H9 (cell line): ENCODE measurements at regions not wholly inside any gene's neighbourhood (a gene's known extent, or its start where the extent isn't known, plus 50 kb on each side); places are given as distances from the start of the nearest gene placed in this dataset.

Experiments used
- DNase-seq: peaks from one replicate; pipeline ENCODE4 v3.0.0-alpha.2; 2017
- H2AFZ ChIP-seq: one replicate; pipeline ENCODE4 v1.6.1; 2013; ENCODE audit warnings: mild to moderate bottlenecking, low read length, control low read depth, moderate library complexity
- H2AK5ac ChIP-seq: 2 replicates; pipeline ENCODE4 v1.6.1; 2013; ENCODE audit warnings: low read length, control low read depth, mixed read lengths; ENCODE audit not compliant: insufficient read length
- H2BK120ac ChIP-seq: one replicate; pipeline ENCODE4 v1.6.1; 2013; ENCODE audit warnings: low read depth, mild to moderate bottlenecking, low read length, control low read depth, inconsistent platforms; ENCODE audit not compliant: poor library complexity, severe bottlenecking
- H2BK12ac ChIP-seq: 2 replicates; pipeline ENCODE4 v1.6.1; 2013; ENCODE audit warnings: low read length, control low read depth, mixed read lengths, low read depth; ENCODE audit not compliant: insufficient read length
- H2BK15ac ChIP-seq: 2 replicates; pipeline ENCODE4 v1.6.1; 2013; ENCODE audit warnings: low read depth, low read length, control low read depth
- H2BK20ac ChIP-seq: one replicate; pipeline ENCODE4 v1.6.1; 2013; ENCODE audit warnings: low read depth, mild to moderate bottlenecking, low read length, control low read depth, inconsistent platforms; ENCODE audit not compliant: poor library complexity, severe bottlenecking
- H2BK5ac ChIP-seq: 2 replicates; pipeline ENCODE4 v1.6.1; 2013; ENCODE audit warnings: low read length, control low read depth, mixed read lengths; ENCODE audit not compliant: insufficient read length
- H3K14ac ChIP-seq: 2 replicates; pipeline ENCODE4 v1.6.1; 2013; ENCODE audit warnings: low read length, control low read depth; ENCODE audit not compliant: insufficient read depth
- H3K18ac ChIP-seq: 2 replicates; pipeline ENCODE4 v1.6.1; 2013; ENCODE audit warnings: low read depth, mild to moderate bottlenecking, mixed read lengths, low read length, control low read depth; ENCODE audit not compliant: insufficient read length
- H3K23ac ChIP-seq: 2 replicates; pipeline ENCODE4 v1.6.1; 2013; ENCODE audit warnings: low read length, control low read depth, mixed read lengths, low read depth; ENCODE audit not compliant: insufficient read length
- H3K23me2 ChIP-seq: 2 replicates; pipeline ENCODE4 v1.6.1; 2013; ENCODE audit warnings: low read depth, mild to moderate bottlenecking, mixed read lengths, low read length, control low read depth; ENCODE audit not compliant: insufficient read length, poor library complexity, severe bottlenecking
- H3K27ac ChIP-seq: 2 replicates; pipeline ENCODE4 v1.5.1; 2013; ENCODE audit warnings: low read length, control low read depth, mixed read lengths, low read depth; ENCODE audit not compliant: insufficient read length
- H3K27me3 ChIP-seq: 2 replicates; pipeline ENCODE4 v1.6.1; 2013; ENCODE audit warnings: low read length, control low read depth, inconsistent platforms; ENCODE audit not compliant: insufficient read depth
- H3K4ac ChIP-seq: 2 replicates; pipeline ENCODE4 v1.6.1; 2013; ENCODE audit warnings: low read depth, mild to moderate bottlenecking, control low read depth, inconsistent platforms, low read length, moderate library complexity
- H3K4me1 ChIP-seq: 2 replicates; pipeline ENCODE4 v1.6.1; 2013; ENCODE audit warnings: low read length, control low read depth, inconsistent platforms; ENCODE audit not compliant: insufficient read depth
- H3K4me2 ChIP-seq: 2 replicates; pipeline ENCODE4 v1.6.1; 2013; ENCODE audit warnings: low read length, control low read depth, mixed read lengths; ENCODE audit not compliant: insufficient read length, insufficient read depth
- H3K56ac ChIP-seq: 2 replicates; pipeline ENCODE4 v1.6.1; 2013; ENCODE audit warnings: low read depth, mild to moderate bottlenecking, mixed read lengths, low read length, control low read depth; ENCODE audit not compliant: insufficient read length
- H3K79me1 ChIP-seq: 2 replicates; pipeline ENCODE4 v1.6.1; 2013; ENCODE audit warnings: low read depth, mild to moderate bottlenecking, moderate library complexity, low read length, control low read depth, inconsistent platforms; ENCODE audit not compliant: insufficient read depth, poor library complexity, severe bottlenecking
- H3K79me2 ChIP-seq: 2 replicates; pipeline ENCODE4 v1.6.1; 2013; ENCODE audit warnings: low read length, control low read depth, inconsistent platforms; ENCODE audit not compliant: insufficient read depth
- H3K9ac ChIP-seq: 2 replicates; pipeline ENCODE4 v1.6.1; 2013; ENCODE audit warnings: low read length, control low read depth, mixed read lengths; ENCODE audit not compliant: insufficient read length; ENCODE audit errors: extremely low read depth
- H3K9me3 ChIP-seq: one replicate; pipeline ENCODE4 v1.6.1; 2013; ENCODE audit warnings: low read depth, low read length, inconsistent platforms; ENCODE audit not compliant: control insufficient read depth
- H3T11ph ChIP-seq: one replicate; pipeline ENCODE4 v1.6.1; 2013; ENCODE audit warnings: mild to moderate bottlenecking, low read length, control low read depth, inconsistent platforms
- H4K20me1 ChIP-seq: one replicate; pipeline ENCODE4 v1.6.1; 2013; ENCODE audit not compliant: control insufficient read depth, insufficient read length, insufficient read depth
- H4K5ac ChIP-seq: 2 replicates; pipeline ENCODE4 v1.6.1; 2013; ENCODE audit warnings: low read depth, mild to moderate bottlenecking, mixed read lengths, low read length, control low read depth; ENCODE audit not compliant: insufficient read length
- H4K8ac ChIP-seq: replicated peaks from 2 replicates; pipeline ENCODE4 v1.6.1; 2013; ENCODE audit warnings: low read length, control low read depth, mixed read lengths, low read depth; ENCODE audit not compliant: insufficient read length
- H4K91ac ChIP-seq: 2 replicates; pipeline ENCODE4 v1.6.1; 2013; ENCODE audit warnings: low read depth, mild to moderate bottlenecking, moderate library complexity, mixed read lengths, low read length, control low read depth; ENCODE audit not compliant: insufficient read length
- H3K27ac Mint-ChIP-seq, 3 experiments: 2 replicates in 2 of 3; 3 replicates in 1 of 3; pipeline ENCODE4 v1.8.0; 2020 to 2021; ENCODE audit warnings: mixed read lengths in 3 of 3, mild to moderate bottlenecking in 1 of 3, moderate library complexity in 1 of 3
- H3K27me3 Mint-ChIP-seq: 2 replicates; pipeline ENCODE4 v1.8.0; 2021; ENCODE audit warnings: low read depth, mild to moderate bottlenecking, moderate library complexity, mixed read lengths
- H3K36me3 Mint-ChIP-seq, 3 experiments: 2 replicates in 2 of 3; 3 replicates in 1 of 3; pipeline ENCODE4 v1.8.0; 2020 to 2021; ENCODE audit warnings: low read depth in 3 of 3, mixed read lengths in 3 of 3; ENCODE audit not compliant: insufficient read depth in 1 of 3
- H3K4me1 Mint-ChIP-seq, 2 experiments: 2 replicates each; pipeline ENCODE4 v1.8.0; 2020; ENCODE audit warnings: mixed read lengths in 2 of 2
- H3K4me3 Mint-ChIP-seq, 2 experiments: 2 replicates in 1 of 2; 3 replicates in 1 of 2; pipeline ENCODE4 v1.8.0; 2020 to 2021; ENCODE audit warnings: mild to moderate bottlenecking in 2 of 2, mixed read lengths in 2 of 2, moderate library complexity in 1 of 2
- H3K9me3 Mint-ChIP-seq, 2 experiments: 2 replicates in 1 of 2; 3 replicates in 1 of 2; pipeline ENCODE4 v1.8.0; 2020; ENCODE audit warnings: mild to moderate bottlenecking in 2 of 2, mixed read lengths in 2 of 2, moderate library complexity in 1 of 2
- CTCF ChIP-seq: fragments of 200-600 bp; sonication (generic); conservative IDR thresholded peaks from 3 replicates; pipeline ENCODE4 v1.8.0; 2021; ENCODE audit warnings: antibody characterized with exemption, mild to moderate bottlenecking
- WGBS: extraction: QIAGEN DNeasy Blood & Tissue Kit; methylation state at CpG from one replicate; pipeline ENCODE4 v1.1.7; 2013; ENCODE audit warnings: missing lambda C conversion rate, low lambda C conversion rate, mixed read lengths; ENCODE audit not compliant: insufficient read length; ENCODE audit errors: extremely low coverage; 5-methylcytosine and 5-hydroxymethylcytosine counted together

GRCh38 chr16:52280086-52280485 is 266.9 kb downstream of the TOX3 start:
- no peak overlapping the region for H3K27ac Mint-ChIP-seq
- no peak overlapping the region for H4K91ac ChIP-seq
- no peak for DNase-seq

More at GRCh38 chr16:52280086-52280485, 266.9 kb downstream of the TOX3 start:
- Histone ChIP-seq H2BK12ac (no peak overlapping the region), H3K9me3 (no peaks in the 10 kb centered on the region), H3K4me2 (no peak overlapping the region), H2BK120ac (no peak overlapping the region), H4K20me1 (no peaks in the 10 kb centered on the region), H2BK20ac (no peak overlapping the region), H3K79me2 (no peaks in the 10 kb centered on the region), H3K27me3 (no peaks in the 10 kb centered on the region), H3K56ac (no peak overlapping the region), H3K14ac (no peak overlapping the region), H3K23me2 (no peaks in the 10 kb centered on the region), H3K4ac (no peak overlapping the region), H2AK5ac (no peak overlapping the region), H3K9ac (no peak overlapping the region), H4K5ac (no peak overlapping the region), H3K27ac (no peak overlapping the region), H3K18ac (no peak overlapping the region), H3K4me1 (no peaks in the 10 kb centered on the region), H2BK15ac (no peak overlapping the region), H3T11ph (no peak overlapping the region), H3K23ac (no peak overlapping the region), H4K8ac (no peak overlapping the region), H2BK5ac (no peak overlapping the region), H2AFZ (no peak overlapping the region), H3K79me1 (no peaks in the 10 kb centered on the region)
- H3K27me3 Mint-ChIP-seq: peaks cover 2% of the 10 kb centered on the region; the same call in 1 of the 2 replicates
- WGBS: no CpG with 5 or more reads among the region's 1 CpG
- no peak overlapping the region for H3K4me3 Mint-ChIP-seq
- peaks cover 14 to 17% of the 10 kb centered on the region in 2 experiments for H3K4me1 Mint-ChIP-seq
- no peaks in the 10 kb centered on the region for H3K36me3 Mint-ChIP-seq
- H3K9me3 Mint-ChIP-seq: no peaks in the 10 kb centered on the region
- TF ChIP-seq CTCF: no peak
